ENCODE measurements at regions not wholly inside any gene's neighbourhood (a gene's known extent, or its start where the extent isn't known, plus 50 kb on each side); places are given as distances from the start of the nearest gene placed in this dataset.
"Not testable (repeated sequence)": the region's sequence is repeated elsewhere in the genome, so short reads cannot be mapped to it uniquely, and the experiment has no call there.

DNA sequence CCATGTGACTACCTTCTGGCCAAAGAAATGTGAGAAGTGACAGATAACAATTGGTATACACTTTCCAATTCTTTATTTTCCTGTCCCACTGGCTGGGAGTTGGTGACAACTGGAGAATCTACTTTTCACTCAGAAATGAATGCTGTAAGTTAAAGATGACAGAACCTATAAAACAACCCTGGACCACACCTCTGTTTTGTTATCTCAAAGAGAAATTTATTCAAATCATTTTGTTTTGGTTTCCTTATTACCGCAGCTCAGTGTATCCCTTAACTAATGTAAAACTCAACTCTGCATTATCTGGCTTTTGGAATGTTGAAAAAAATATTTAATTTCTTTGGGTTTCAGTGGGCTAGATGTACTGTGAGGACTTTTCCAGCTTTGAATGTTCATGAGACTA is 469.8 kb downstream of the PCDH7 start:
- DNase-seq (ENCODE audit: low read depth) = no peak

- no peak for DNase-seq (ENCODE audit: low read depth)
These were observed 470.5 kb downstream of the PCDH7 start for GRCh38 chr4:31190671-31191070.

GRCh38 chr4:31192341-31192740 is 472.2 kb downstream of the PCDH7 start:
- no peak for DNase-seq (ENCODE audit: low read depth)

- DNase-seq (ENCODE audit: low read depth) = no peak
These were observed 473.4 kb downstream of the PCDH7 start for GRCh38 chr4:31193521-31193920.

DNA sequence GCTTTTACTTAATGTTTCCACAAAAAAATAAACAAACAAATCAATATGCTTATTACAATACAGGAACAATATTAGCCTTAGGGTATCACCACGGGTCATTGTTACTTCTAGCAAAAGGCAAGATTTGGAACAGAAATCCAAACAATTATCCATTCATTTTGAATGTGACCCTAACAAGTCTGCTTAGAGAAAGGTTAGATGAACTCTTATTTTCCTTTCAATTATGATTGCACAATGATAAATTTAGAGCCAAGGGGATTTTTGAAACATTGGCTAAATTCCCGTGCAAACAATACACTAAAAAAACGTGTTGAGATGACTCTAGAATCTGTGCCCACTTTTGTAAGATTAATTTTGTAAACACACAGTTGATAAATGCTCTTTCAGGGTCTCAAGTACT is 474.7 kb downstream of the PCDH7 start:
- DNase-seq (ENCODE audit: low read depth) = no peak

DNA sequence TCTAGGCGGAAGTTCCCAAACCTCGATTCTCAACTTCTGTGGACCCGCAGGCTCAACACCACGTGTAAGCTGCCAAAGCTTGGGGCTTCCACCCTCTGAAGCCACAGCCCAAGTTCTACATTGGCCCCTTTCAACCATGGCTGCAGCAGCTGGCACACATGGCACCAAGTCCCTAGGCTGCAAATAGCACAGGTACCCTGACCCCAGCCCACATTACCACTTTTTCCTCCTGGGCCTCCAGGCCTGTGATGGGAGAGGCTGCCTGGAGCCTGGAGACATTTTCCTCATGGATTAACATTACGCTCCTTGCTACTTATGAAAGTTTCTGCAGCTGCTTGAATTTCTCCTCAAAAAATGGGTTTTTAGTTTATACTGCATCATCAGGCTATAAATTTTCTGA is 479.5 kb downstream of the PCDH7 start:
- no peak for DNase-seq (ENCODE audit: low read depth)

GRCh38 chr4:31202054-31202453 is 481.9 kb downstream of the PCDH7 start:
- DNase-seq (ENCODE audit: low read depth) = not testable (repeated sequence)

DNA sequence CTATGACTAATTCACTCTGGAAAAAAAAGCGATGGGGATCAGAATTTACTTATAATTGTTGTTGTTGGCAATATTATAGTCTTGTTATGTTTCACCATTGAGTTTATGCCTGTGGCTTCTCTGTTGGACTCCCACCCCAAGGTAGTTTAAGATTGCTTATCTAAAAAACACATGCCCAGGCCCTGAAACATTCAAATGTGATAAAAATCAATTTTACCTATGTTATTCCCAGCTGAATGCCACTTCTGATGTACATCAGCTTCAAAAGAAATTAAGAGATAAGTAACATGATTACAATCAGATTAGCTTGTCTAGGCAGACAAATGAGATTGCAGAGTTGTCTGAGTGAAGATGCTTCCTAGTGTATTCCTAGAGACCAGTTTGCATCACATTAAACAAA is 484.7 kb downstream of the PCDH7 start:
- no peak for DNase-seq (ENCODE audit: low read depth)

DNA sequence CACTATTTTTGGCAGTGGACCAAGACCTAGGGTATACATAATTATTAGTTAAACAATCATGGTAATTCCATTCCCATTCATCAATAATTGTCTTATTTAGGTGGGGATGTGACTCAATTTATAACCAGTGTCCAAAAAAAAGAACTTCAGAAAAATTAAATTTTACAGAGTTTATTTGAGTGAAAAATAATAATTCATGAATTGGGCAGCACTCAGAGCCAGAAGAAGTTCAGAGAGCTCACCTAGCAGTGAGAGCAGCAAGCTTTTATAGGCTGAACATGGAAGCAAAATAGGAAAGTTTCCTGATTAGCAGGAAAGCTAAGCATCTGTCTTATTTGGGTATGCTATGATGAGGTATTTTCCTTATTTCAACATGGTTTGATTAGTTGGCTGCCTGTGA is 500.8 kb downstream of the PCDH7 start:
- no peak for DNase-seq (ENCODE audit: low read depth)

DNA sequence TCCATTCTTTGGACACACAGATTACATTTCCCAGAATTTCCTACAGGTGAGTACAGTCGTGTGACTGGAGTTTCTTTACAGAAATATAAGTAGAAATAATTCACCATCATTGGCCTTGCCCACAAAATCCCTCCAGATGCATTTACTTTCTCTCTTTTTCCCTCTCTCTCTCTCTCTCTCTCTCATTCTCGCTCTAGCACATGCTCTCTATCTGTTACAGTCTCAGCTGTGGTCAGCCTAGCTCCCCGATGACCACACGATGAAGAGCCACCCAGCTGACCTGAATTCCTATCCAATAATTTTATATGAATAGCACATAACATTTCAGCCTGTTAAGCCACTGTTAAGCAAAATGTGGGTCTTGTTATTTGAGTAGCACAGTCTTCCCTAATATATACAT is 507.9 kb downstream of the PCDH7 start:
- DNase-seq (ENCODE audit: low read depth) = no peak

DNA sequence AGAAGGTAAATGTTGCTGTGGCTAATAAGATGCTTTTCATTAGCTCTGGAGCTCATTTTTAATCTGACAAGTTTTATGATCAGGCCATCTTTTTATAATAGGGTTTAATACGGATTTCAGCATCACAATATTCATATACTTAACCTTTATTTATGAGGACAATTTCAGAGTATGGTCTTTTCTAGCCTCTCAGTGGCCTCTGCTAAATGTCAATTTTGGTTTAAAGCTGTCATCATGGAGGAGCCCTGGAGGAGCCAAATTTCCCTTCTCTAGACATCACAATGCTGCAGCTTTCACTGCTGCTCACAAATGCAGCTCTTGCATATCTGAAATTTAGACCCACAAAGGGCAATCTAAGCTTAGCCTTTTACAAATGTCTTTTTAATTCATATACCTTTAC is 510.4 kb downstream of the PCDH7 start:
- no peak for DNase-seq (ENCODE audit: low read depth)

DNA sequence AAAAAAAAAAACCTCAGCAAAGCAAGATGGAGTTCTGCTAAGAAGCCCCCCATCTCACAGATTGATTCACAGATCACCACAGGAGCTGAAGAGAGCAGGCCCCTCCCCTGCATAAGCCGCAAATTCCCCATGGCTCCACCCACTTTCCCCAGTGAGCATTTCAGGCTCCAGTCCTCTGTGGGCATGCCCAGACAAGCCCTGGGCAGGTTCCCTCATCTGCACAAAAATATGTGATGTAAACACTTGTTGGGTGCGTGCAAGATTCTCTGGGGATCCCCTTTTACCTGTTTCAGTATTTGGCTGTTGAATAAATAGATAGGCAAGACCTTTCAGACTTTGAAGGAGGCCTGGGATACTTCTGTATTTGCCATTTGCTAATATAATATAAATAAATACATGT is 514.3 kb downstream of the PCDH7 start:
- DNase-seq (ENCODE audit: low read depth) = no peak

DNA sequence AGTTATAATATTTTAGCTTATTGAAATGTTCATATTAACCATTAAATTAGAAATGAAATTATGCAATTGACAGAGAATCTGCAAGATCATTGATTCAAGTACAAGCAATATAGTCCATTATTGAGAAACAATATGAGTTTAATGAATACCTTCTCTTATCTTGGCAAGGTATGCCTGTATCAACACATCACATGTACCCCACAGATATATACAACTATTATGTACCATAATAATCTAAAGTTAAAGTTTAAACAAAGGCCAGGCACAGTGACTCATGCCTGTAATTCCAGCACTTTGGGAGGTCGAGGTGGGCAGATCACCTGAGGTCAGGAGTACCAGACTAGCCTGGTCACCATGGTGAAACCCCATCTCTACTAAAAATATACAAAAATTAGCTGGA is 514.7 kb downstream of the PCDH7 start:
- DNase-seq (ENCODE audit: low read depth) = no peak

DNA sequence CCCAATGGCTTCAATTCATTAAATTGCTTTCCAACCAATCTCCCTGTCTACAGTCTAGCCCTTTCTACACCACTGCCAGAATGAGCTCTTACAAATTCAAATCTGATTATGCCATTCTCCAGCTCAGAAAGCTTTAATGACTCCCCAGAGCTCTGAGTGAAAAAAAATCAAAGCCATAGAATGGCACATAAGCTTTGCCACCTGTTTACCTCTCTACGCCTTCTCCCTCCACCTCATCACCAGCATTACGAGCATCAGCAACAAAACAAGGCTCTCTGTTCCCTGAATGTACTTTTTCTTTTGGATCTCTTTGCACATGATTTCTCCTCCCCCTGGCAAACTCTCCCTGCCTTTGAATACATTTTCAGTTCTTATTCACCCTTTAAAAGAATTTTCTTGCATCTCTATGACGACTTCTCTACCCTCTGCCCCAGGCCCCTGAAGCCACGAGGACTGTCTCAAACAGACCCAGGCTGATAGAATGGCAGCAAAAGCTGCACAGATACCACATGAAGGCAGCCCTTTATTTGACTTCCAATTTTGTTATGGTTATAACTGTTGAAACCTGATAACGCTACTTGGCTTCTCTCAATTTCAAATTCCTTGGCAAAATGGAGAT is 516.0 kb downstream of the PCDH7 start:
- DNase-seq (ENCODE audit: low read depth) = no peak

DNA sequence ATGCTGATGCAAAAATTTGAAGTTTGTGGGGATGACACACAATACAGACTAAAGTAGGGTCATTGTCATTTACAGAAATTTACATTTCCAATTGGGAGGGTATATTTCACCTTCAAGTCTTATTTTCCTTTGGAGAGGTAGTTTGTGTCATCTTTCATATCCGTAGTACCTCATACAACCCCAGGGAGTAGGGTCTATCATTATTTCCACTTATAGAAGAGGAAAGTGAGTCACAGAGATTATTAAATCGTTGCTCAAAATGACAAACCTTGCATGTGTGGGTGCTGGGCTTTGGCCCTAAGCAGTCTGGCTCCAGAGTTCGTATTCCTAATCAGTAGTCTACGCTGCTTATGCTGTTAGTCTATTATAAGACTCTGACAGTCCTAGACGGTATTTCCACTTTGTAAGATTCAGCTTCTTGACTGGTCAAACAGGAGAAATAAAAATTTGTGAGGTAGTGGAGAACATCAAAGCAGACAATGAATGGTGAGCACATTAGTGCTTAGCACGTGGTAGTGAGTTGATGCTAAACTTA is 516.5 kb downstream of the PCDH7 start:
- no peak for DNase-seq (ENCODE audit: low read depth)

DNA sequence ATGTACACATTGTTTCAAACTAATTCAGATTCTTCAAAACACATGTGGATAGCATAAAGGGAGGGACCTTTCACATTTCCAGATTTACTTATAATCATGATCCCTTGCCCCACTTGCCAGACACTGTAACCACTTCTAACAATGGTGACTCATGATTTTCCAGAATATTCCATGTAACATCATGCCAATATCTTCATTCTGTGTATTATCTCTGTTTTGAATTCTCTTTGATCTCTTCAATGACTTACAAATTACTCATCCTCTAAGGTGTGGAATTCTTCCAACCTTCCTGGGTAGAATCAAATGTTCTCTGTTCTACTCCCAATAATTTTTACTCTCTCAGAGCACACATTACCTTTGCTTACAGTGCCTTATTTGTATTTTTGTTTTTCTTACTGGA is 517.1 kb downstream of the PCDH7 start:
- DNase-seq (ENCODE audit: low read depth) = no peak

DNA sequence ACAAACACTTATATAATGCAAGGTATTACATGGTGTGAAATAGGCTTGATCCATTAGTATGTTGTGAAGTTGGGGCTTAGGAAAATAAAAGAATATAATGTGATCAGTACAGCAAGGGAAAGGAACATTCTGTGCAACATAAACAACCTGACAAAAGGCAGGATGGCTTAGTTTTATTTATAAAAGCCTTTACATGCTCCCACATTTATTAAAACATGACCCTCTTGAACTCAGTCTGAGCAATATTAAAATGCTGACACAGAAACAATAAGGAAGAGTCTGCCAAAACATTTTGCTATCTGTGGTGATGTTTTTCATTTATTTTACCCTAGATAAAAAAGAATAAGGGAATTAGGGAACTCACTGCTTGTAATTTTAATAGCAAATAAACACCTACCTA is 519.7 kb downstream of the PCDH7 start:
- no peak for DNase-seq (ENCODE audit: low read depth)

GRCh38 chr4:31241504-31242106 is 521.4 kb downstream of the PCDH7 start:
- no peak for DNase-seq (ENCODE audit: low read depth)

DNA sequence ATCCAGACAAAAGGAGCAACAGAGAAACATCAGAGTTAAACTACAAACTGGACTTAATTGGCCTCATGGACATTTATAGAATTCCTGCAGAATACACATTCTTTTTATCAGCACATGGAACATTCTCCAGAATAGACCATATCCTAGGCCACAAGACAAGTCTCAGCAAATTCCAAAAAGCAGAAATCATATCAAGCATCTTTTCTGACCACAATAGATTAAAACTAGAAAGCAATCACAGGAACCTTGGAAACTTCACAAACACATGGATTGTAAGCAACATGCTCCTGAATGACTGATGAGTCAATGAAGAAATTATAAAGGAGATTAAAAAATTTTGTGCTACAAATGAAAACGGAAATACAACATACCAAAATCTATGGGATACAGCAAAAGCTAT is 526.7 kb downstream of the PCDH7 start:
- no peak for DNase-seq (ENCODE audit: low read depth)

- DNase-seq (ENCODE audit: low read depth) = no peak
These were observed 539.0 kb downstream of the PCDH7 start for GRCh38 chr4:31259119-31259518.

DNA sequence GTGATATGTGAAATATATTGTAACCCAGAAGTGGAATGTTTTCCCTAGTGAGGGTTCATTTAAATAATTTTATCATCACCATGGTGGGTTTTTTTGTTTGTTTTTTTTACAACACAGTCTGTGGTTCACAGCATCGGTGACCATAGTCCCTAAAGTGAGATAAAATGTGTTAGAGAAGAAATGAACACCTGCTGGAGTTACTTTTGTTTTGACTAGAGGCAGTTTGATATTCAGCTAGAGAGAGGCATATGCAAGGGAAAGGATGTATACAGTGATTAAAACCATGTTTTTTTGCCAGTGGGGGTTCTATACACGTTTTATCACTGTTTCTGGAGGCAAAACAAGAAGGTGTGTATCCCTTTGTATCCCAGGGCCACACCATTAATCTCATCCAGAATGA is 541.5 kb downstream of the PCDH7 start:
- no peak for DNase-seq (ENCODE audit: low read depth)

- not testable (repeated sequence) for DNase-seq (ENCODE audit: low read depth)
These were observed 545.9 kb downstream of the PCDH7 start for GRCh38 chr4:31266094-31266493.

DNA sequence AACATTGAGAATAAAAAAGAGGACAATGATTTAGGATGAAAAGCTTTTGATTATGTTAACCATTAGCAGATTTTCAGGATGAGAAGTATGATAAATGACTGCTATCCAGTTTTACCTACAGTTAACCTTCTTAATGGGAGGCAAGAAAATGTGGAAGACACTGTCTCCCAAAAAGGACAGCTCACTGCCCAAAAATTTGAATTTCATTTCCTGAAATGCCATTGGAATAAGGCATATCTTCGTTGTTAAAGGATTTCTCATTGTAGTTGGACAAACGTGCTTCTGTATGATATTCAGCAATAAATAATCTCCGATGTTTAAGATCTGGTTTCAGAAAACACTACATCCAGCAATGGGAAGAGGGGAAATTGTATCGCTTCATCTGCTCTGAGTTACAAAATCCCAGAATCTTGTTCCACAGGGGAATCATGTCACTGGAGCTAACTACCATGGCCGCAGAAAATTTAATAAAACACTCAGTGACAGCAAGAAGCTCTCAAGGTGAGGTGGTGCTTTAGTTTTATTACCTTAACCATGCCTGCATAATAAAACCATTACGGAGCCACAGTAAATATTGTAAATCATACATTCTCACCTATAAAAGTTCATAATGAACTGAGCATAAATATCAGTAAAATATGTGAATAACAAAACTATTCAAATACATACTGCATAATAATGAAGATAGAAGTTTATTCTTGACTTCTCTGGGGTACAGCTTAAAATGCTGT is 552.3 kb downstream of the PCDH7 start:
- no peak for DNase-seq (ENCODE audit: low read depth)

All from EH (cell line).